Stimulated activated CD4-positive, alpha-beta T cell treated with anti-CD3 and anti-CD28 coated beads, Interleukin-12 subunit alpha, Interleukin-12 subunit beta, amount 100 ng/mL, for 48 hours (primary cell): ENCODE measurements at regions not wholly inside any gene's neighbourhood (a gene's known extent, or its start where the extent isn't known, plus 50 kb on each side); places are given as distances from the start of the nearest gene placed in this dataset.
A peak's percentile ranks its signal among the peaks of the same experiment; 100 is the strongest.

Source experiments
- DNase-seq, 3 donors: peaks; one replicate each; pipeline ENCODE4 v3.0.0-alpha.2; 2020; ENCODE audit warnings: low read depth in 2 of 3, low spot score in 1 of 3

DNA sequence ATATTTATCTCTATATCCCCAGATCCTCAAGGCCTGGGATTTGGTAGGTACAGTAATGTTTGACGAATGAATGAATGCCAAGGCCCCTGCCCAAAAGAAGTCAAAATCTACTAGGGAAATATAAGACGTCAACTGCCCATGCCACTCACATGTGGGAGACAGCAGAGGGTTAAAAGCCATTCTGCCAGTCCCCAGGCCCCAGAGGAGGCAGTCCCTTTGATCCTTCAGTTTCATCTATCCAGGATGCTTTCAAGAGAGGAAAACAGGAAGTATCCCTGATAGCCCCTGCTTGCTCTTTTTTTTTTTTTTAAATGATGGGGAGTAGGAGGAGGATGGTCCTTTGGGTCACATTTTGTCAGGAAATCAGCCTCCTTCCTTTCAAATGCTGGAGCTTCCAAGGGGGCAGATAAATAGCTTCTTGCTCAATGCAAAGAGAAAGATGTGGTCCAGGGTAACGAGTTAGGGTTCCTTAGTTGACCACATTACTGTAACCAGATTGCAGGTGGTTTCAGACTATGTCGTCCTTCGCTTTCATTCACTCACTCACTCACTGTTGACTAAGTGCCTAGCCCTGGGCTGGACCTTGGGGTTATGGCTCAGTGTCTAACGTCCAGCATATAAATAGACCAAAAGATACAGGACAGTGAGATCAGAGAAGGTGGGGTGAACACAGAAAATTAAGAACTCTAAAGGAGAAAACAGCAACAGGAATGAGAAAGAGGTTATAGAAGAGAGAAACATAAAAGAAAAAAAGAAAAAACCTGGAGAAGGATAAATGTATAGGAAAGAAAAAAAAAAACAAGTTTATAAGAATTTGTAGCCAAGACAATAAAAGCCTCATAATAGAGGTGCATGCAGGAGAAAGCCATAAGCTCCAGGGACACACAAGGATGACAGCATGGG is 64.6 kb upstream of the PIM1 start:
- no peak for DNase-seq

DNA sequence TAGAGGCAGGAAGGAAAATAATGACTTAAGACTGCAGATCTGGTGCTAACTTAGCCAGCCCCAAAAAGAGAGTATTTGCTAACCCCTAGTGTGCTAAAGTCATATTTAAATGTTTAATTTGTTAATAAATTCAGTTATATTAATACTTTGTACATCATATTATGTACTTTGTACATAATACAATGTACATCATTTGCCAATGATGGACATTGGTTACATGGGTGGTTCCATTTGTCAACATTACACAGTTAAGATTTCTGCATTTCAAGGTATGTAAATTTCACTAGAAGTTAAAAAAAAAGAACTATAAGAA is 63.9 kb upstream of the PIM1 start:
- DNase-seq = no peak

DNA sequence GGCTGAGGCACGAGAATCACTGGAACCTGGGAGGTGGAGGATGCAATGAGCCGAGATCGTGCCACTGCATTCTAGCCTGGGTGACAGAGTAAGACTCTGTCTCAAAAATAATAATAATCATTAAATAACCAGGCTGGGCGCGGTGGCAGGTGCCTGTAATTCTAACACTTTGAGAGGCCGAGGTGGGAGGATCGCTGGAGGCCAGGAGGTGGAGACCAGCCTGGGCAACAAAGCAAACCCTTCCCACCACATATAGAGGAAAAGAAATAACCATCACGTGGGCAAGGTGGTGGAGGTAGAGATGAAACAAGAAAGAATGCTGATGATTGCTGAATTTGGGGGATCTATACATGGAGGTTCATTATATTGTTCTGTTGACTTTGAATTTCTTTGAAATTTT is 63.4 kb upstream of the PIM1 start:
- no peak for DNase-seq

DNA sequence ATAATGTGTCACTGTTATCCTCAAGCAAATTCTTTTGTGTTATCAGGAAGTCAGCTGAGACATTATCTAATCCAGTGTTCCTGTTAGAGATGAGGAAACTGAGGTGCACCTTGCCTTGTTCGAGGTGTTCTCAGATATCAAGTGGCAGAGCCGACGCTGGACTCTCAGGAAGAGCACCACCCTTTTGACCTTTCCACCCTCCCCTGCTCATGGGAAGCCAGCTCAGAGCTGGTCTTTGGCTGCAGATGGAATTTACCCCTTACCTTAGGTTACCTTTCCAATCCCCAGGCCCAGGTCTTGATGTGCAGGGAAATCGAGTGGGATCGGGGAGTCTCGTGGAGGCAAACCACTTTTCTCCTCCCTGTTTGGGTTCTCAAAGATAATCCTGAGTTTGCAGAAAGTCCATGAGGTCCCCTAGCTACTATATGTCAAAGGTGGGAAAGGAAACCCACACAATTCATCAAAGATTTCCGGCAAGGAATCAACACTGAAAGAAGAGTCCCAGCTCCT is 62.9 kb upstream of the PIM1 start:
- DNase-seq = no peak

DNA sequence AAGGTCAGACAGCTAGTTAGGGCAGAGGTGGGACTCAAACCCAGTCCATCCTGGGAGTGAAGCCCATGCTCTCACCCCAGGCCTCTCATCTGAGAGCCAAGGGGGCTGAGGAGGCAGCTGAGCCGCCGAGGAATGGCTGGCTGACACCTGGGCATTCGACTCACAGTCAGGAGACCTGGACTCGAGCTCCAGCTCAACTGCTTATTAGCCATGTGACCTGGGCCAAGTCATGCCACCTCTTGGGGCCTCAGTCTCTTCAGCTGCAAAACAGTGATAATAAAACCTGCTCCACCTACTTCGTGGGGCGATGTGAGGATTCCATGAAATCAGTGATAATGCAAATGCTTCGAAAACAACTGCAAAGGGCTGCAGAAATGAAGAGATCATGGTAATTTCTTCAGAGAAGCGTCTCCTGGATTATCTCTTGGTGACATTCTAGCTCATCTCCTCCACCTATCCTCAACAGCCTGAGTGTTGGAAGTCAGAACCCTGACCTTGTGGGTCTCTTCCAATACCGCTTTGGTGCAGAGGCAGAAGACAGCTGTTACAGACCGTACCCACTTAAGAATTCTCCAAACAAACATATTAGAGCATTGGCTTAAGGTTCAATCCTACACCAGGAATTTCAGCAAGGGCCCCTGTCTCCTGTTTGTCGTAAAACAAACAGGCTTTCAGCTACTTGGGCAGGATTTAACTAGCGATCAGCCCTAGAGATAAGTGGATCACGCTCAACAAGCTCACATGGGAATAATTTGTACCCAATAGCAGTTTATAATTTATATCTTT is 60.0 kb upstream of the PIM1 start:
- no peak for DNase-seq

DNA sequence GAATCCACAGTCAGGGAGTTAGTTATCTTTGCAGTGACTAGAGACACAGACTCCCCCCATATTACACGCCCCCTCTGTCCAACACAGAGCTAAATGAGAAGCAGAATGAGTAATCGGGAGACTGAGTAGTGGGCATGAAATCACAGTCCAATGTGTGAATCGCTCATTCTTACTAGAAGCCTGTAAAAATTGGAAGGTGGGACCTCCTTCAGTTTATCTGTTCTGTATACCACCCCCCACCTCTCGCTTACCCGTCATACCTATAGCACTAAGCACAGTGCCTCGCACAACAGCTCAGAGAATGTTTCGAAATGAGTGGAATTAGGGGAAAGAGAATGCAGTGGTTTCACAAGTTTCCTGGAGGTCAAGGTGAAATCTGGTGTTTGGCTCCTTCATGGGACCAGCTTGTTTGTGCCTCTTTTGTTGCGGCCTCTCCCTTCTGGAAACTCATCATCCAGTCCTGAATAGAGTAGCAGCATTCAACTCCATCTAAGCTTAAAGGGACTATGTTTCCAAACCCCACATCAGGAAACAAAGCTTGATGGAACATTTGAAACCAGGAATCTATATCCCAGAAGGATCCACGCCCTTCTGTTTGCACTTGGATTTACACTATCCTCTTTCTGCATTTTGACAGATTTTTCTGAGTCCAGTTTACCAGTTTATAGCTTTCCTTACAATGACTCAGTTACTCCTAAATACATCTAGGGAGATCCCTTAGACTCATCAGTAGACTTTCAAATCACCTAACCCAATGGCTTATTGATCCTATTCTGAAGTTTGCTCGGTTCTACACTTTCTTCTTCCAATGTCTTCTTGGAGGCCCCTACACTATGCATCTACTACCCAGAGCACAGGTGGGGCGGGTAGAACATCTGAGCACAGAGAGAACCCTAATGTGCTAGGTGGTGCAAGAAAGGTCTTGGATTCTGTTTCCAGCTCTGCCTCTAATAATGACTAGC is 59.2 kb upstream of the PIM1 start:
- DNase-seq = peak in 2 of 3 donors; percentile 20 to 37

DNA sequence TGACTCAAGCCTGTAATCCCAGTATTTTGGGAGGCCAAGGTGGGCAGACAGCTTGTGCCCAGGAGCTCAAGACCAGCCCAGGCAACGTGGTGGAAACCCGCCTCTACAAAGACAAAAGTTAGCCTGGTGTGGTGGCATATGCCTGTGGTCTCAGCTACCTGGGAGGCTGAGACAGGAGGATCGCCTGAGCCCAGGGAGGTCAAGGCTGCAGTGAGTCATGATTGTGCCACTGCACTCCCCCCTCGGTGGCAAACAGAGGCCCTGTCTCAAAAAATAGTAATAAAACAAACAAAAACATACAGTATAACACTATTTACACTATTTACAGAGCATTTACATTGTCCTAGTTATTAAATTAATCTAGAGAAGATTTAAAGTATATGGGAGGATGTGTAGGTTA is 56.0 kb upstream of the PIM1 start:
- no peak for DNase-seq

DNA sequence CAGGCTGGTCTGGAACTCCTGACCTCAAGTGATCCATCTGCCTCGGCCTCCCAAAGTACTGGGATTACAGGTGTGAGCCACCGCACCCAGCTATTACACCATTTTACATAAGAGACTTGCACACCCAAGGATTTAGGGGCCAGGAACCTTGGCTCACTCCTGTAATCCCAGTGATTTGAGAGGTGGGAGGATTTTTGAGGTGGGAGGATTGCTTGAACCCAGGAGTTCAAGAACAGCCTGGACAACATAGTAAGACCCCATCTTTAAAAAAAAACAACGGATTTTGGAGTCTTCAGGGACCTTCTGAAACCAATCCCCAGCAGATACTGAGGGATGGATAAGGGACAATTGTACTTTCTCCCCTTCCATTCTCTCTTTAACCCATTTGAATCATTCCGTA is 55.3 kb upstream of the PIM1 start:
- no peak for DNase-seq

DNA sequence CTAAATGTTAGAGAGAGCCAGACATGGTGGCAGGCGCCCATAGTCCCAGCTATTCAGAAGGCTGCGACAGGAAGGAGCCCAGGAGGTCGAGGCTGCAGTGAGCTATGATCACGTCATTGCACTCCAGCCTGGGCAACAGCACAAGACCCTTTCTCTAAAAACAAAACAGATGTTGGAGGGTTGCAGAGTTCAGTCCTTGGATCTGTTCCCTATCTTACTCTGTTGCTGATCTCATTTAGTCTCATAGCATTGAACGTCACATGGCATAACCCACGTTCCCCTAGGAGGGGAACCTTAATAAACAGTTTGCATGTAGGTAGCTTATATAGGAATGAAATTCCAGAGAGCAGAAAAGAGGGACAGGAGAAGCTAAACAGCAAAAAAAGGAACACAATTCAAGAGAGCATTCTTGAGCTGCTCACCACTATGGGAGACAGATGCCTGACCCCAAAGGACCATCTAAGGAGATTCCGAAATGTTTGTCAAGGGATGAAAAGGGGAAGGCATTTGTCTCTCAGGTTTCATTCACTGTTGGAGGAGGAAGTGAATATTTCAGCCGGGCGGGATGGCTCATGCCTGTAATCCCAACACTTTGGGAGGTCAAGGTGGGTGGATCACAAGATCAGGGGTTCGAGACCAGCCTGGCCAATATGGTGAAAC is 54.6 kb upstream of the PIM1 start:
- DNase-seq = no peak

DNA sequence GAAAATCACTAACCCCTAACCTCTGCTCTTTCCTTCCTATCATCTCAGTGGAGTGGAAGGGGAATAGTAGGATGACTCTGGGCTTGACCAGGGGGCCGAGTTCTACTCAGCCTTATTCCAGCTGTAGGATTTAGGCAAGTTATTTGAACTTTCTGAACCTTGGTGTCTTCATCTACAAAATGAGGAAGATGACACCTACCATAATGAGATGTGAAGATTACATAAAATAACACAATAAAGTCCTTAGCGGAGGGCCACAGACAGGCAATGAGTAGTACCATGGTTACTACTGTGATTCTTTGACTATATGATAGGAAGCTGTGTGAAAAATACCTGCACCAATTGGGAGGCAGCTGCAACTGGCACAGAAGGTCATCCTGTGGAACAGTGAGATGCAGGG is 53.6 kb upstream of the PIM1 start:
- no peak for DNase-seq

DNA sequence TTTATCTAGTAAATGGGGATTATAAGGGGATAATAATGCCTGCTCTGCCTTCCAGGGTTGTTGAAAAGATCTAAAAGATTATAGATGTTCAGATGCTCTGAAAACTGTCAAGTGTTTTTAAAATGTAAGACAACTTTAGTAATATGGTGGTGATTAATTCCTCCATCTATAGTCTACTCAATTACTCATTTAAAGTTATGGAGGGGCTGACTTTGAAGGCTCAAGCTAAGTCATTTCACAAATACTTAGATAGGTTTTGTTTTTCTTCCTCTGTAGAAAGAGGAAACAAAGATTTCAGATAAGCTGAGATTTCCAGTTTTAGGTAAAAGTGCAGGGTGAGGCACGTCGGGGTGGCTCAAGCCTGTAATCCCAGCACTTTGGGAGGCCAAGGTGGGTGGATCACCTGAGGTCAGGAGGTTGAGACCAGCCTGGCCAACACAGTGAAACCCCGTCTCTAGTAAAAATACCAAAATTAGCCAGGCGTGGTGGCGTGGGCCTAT is 50.5 kb upstream of the PIM1 start:
- no peak for DNase-seq
